HG02852 (cell line): ENCODE measurements at regions not wholly inside any gene's neighbourhood (a gene's known extent, or its start where the extent isn't known, plus 50 kb on each side); places are given as distances from the start of the nearest gene placed in this dataset.
"Not testable (repeated sequence)": the region's sequence is repeated elsewhere in the genome, so short reads cannot be mapped to it uniquely, and the experiment has no call there.

Experiments used
- ATAC-seq: cut with Tn5 transposase; IDR thresholded peaks from one replicate; pipeline ENCODE4 v1.9.1; 2021; ENCODE audit warnings: mild to moderate bottlenecking, moderate library complexity; ENCODE audit not compliant: unreplicated experiment

DNA sequence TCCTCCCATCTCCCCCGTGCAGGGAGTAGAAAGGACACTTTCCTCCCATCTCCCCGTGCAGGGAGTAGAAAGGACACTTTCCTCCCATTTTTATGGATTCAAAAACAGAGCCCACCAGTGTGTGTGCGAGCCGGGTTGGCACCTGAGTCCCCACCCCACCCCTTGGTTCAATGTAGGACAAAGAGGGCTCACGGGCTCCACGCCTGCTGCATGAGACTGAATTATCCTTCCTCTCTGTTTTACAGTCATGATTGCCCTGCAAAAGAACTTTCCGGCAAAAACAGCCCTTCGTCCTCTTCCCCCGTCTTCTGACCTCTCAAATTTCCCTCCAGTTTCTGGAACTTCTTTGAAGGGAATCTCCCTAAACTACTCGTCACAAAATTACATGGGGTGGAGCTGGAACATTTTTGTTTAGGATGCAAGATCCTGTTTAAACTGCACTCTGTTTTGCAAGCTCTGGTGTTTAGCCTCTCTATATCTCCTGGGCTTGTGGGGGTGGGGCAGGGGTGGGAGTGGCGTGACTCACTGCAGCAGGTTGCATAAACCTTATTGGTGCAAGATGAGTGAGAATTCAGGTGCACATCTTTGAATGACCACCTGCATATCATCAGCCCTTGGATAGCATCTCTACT lies 99.8 kb downstream of the PSMG1 start:
- no peak for ATAC-seq

- ATAC-seq = no peak
Measured at GRCh38 chr21:39082656-39083376, 100.4 kb downstream of the PSMG1 start.

DNA sequence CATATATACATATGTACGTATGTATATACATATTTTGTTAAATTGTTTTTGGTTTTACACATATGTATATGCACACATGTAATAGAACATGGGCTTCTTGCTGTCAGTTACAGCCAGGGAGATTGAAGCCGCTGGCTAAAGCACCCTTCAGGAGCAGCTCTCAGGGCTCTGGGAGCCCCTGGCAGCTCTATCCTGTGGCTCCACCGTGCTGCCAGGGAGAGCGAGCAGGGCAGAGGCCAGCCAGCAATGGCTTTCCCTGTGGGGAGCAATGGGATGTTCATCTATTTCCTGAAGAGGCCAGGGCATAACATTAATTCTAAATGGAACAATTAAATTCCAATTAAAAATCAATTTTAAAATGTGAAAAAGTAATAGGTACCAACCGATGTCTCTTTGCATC lies 102.9 kb downstream of the PSMG1 start:
- no peak for ATAC-seq

DNA sequence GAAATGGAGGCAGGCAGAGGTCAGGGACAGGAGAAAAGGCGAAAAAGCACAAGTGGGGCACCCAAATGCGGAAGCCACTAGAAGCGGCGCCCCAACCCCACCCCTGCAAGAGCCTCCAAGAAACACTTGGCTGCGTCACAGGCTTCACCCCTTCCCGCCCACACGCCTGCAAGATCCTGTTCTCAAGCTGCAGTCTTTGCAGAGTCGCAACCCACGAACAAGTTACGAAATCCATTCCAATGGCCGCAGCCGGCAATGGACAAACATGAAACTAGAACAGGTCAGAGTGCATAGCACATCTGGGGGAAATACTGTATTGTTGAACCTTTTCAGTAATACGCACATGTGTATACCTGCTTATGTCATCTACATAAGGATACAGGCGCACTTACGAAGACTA lies 103.6 kb downstream of the PSMG1 start:
- no peak for ATAC-seq

GRCh38 chr21:39078322-39079065 lies 104.8 kb downstream of the PSMG1 start:
- no peak for ATAC-seq

DNA sequence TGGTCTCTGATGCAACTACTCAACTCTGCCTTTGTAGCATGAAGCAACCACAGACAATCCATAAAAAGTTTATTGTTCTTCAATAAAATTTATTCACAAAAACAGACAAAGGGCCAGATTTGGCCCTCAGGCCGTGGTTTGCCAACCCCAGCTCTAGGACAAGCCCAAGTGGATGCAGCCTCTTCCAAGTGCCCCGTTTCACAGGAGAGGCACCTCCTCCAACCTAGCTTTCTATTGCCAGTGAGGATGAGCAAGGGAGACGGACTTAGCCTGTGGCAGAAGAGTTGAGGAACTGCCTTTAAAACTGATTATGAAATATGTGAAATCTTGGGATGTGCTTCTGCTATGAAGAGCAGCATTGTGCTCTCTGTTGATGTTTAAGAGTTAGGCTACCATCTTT lies 105.4 kb downstream of the PSMG1 start:
- no peak for ATAC-seq

GRCh38 chr21:39074508-39074907 lies 108.7 kb downstream of the PSMG1 start:
- no peak for ATAC-seq

GRCh38 chr21:39073717-39074116 lies 109.5 kb downstream of the PSMG1 start:
- no peak for ATAC-seq

- no peak for ATAC-seq
Measured at GRCh38 chr21:39073063-39073462, 110.2 kb downstream of the PSMG1 start.

DNA sequence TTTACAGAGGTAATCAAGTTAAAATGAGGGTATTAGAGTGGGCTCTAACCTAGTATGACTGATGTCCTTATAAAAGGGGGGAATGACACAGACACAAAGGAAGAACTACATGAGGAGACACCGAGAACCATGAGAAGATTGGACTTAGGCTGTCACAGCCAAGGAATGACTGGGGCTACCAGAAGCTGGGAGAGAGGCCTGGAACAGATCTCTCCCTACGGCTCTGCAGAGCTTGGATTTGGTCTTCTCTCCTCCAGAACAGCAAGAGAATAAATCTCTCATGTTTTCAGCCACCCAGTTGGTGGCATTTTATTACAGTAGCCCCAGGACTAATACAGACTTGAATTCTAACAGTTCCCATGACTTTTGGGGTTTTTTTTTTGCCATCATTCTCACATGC lies 110.8 kb downstream of the PSMG1 start:
- ATAC-seq = no peak

- no peak for ATAC-seq
Measured at GRCh38 chr21:39071623-39072214, 111.5 kb downstream of the PSMG1 start.

GRCh38 chr21:39069856-39070255 lies 113.4 kb downstream of the PSMG1 start:
- ATAC-seq = not testable (repeated sequence)

DNA sequence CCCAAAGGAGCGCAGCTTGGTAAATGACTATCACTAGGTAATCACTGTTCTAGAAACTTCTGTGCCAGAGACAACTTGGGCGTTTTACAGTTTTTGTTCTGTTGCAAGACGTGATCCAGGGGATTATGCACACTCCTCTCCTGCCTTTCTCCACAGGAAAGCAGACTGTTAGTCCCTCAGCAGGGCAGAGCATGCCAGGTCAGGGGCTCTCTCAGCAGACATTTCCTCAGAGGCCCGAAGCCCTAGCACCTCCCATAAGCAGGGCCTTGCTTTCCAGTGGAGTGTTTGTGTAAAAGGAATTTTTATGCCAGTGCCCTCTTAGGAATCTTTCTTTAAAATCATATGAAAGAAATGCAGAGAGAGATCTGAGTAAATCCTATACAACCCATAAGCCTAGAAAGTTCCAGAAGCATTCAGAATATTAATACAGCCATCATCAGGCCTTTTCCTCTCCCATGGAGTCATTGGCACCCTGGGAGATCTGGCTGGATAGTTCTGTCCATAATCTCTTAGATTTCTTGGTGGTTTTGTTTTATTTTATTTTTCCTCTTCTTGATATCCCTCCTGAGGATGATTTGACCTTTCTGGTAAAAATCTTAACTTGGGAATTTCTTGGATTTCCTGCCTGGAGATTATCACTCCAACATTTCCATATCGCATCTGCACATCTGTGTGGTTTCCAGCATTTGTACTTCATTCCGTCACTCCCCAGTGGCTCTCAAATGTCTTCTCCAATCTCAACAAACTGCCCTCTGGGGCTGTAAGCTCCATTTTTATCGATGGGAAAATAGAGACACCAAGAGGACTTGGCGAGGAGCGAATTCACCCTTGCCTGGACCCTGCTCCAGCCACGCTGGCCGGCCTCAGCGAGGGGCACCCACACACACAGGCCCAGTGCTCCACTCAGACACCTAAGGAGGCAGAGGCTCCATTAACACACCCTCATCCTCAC lies 116.1 kb downstream of the PSMG1 start:
- no peak for ATAC-seq

DNA sequence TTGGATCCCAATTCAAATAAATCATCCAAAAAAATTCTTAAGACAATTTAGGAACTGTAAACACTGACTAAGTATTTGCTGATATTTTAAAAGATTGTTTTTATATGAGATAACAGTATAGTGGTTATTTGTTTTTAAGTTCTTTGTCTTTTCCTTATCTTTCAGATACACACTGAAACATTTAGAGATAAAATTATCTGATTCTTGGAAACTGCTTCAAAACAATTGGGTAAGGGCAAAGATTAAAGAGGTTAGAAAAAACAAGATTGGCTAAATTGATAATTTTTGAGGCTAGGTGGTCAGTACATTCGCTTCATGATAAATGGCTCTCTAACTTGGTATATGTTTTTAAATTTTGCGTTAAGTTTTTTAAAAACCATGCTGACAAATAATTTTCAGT lies 117.3 kb downstream of the PSMG1 start:
- no peak for ATAC-seq

DNA sequence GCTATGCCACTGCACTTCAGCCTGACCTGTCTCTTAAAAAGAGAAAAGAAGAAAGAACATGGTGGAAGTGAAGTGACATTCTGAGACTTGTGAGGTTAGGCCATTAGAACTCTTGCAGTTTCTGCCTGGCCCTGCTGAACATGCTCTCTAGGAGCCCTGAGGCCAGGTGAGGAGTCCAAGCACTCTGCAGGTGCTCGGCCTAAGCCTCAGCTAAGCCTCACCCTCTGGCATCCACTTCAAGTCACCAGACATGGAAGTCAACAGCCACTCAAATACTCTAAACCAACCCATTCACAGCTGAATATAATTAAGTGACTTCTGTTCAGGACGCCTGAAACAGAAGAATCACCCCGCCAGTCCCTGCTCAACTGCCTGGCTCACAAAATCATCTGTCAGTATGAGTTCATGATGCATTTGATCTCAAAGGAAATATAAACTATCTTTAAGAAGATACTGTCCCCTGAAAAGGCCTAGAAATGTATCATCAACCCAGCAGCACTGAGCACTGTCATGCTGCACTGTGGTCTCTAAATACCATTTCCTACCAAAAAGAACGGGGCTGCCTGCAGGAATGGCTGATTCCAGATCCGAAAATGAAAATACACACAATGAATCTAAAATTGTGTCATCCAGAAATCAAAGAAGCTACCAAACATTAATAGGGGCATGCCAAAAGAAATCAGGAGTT lies 118.8 kb downstream of the PSMG1 start:
- ATAC-seq = no peak

- ATAC-seq = no peak
Measured at GRCh38 chr21:39063517-39063916, 119.7 kb downstream of the PSMG1 start.

DNA sequence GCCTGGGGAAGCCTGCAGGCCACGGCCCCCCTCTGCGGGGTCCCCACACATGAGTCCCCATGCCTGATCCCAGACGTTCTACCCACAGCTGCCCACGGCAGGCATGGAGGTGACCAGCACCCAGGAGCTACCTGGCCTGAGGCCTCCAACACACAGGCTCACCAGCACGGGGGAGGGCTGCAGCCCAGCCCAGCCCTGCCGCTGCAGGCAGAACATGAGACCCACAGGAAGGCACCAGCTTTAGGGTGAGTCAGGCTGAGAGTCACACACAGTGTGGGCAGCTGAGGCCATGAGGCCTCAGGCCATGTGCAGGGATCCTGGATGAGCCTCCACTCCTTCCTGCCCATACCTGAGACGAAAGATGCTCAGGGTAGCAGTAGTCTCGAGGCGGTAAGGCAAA lies 121.1 kb downstream of the PSMG1 start:
- ATAC-seq = no peak

DNA sequence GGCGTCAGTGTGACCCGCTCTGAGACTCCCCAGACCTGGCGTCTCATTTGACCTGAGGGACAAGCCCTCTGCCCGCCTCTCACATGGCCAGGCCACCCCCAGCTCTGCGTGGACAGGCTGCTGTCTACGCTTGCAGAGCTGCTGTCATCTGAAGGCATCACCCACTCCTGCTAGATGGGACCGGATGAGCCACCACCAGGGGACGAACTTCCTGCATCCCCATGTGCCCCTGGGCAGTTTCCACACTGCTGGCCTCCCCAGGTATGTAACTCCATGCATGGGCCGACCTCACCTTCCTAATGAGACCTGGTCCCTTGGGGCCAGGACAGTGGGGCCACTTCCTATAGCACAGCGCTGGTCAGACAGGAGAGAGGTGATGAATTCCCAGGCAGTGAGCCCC lies 121.5 kb downstream of the PSMG1 start:
- ATAC-seq = no peak

- ATAC-seq = no peak
Measured at GRCh38 chr21:39060485-39061083, 122.7 kb downstream of the PSMG1 start.

DNA sequence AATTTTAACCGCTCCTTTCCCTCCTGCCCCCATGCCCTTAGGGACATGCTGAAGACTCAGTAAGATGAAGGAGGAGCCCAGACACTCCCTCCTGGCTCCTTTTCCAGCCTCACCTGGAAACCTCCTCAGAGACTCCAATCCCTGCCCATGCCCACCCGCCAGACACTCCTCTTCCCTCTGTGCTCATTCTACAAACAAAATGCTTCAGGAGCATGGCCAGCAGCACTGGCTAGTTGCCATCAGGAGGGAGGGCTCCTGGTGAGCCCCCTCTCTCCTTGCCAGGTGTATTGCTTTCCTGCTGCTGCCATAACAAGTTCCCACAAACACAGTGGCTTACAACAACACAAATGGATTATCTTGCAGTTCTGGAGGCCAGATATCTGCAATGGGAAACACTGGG lies 126.1 kb downstream of the PSMG1 start:
- no peak for ATAC-seq
